GM18868 (cell line): ENCODE measurements at regions not wholly inside any gene's neighbourhood (a gene's known extent, or its start where the extent isn't known, plus 50 kb on each side); places are given as distances from the start of the nearest gene placed in this dataset.
"Not testable (repeated sequence)": the region's sequence is repeated elsewhere in the genome, so short reads cannot be mapped to it uniquely, and the experiment has no call there.

Experiments
- ATAC-seq: cut with Tn5 transposase; IDR thresholded peaks from one replicate; pipeline ENCODE4 v1.9.1; 2021; ENCODE audit warnings: mild to moderate bottlenecking, moderate library complexity; ENCODE audit not compliant: unreplicated experiment

GRCh38 chr13:90443268-90443667 lies 904.2 kb upstream of the MIR17HG start:
- no peak for ATAC-seq

GRCh38 chr13:90444232-90444631 lies 903.3 kb upstream of the MIR17HG start:
- ATAC-seq: no peak

DNA sequence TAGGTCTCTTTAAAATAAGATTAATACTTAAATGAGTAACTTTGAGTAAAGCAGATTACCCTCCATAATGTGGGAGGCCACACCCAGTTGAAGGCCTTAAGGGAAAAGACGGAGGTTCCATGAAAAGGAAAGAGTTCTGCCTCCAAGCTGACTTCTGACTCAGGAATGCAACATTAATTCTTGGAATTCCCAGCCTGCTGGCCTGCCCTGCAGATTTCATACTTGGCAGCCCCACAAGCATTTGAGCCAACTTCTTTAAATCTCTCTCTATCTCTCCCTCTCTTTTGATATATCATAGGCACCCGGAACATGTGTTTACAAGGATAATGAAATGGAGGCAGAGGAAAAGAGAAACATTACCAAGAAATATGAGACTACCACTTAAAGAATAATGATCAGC lies 902.3 kb upstream of the MIR17HG start:
- no peak for ATAC-seq

GRCh38 chr13:90447034-90447733 lies 900.3 kb upstream of the MIR17HG start:
- no peak for ATAC-seq

GRCh38 chr13:90447734-90448101 lies 899.8 kb upstream of the MIR17HG start:
- ATAC-seq: no peak

- no peak for ATAC-seq
Measured at GRCh38 chr13:90448466-90449037, 898.9 kb upstream of the MIR17HG start.

GRCh38 chr13:90453342-90453741 lies 894.1 kb upstream of the MIR17HG start:
- no peak for ATAC-seq

GRCh38 chr13:90454002-90454636 lies 893.4 kb upstream of the MIR17HG start:
- no peak for ATAC-seq

- no peak for ATAC-seq
Measured at GRCh38 chr13:90455067-90455466, 892.4 kb upstream of the MIR17HG start.

DNA sequence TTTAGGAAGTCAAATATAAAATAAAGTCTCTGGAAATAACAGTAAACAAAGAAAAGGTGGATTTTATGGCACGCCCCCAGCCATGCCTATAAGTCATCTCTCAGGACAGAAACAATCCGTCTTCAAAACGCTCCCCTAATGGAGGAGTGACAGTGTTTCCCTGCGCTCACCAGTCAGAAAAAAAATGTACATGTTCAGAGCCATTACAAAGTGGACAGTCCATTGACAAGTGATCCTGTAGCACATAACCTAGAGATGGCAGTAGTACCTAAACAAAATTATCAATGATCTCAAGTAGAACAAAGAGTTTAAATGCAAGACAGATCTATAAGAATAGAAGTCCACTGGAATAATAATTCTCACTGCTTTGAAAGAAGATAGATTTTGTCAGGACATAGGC lies 891.7 kb upstream of the MIR17HG start:
- ATAC-seq: no peak

DNA sequence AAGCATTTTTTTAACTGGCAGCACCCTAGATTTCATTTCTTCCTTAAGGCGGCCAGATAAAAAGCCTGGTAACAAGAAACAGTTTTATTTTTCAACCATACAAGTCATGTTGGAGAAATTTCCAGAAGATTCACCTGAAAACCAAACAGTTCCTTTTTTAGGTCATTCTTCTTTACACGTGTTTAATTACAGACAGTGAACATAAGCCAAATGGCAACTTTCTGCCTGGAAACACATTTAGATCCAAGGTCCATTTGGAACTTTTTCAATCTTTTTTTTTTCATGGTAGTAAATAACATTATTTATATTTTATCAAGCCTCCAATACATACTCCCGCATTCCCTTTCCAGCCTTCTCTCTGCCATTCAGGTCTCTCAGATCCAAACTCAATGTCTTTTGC lies 886.1 kb upstream of the MIR17HG start:
- ATAC-seq: no peak

- ATAC-seq: no peak
Measured at GRCh38 chr13:90477216-90477615, 870.3 kb upstream of the MIR17HG start.

DNA sequence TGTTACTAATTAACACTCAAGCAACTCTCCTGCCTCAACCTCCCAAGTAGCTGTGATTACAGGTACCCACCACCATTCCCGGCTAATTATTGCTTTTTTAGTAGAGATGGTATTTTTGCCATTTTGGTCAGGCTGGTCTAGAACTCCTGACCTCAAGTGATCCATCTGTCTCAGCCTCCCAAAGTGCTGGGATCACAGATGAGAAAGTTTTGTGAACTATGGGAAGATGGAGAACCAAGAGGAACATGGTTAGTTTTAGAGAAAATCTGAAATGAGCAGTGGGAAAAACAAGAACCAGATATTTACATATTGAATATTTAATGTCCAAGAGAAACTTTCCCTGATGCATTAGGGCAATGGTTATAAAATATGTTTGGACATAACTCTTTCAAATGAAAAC lies 863.6 kb upstream of the MIR17HG start:
- ATAC-seq: no peak

DNA sequence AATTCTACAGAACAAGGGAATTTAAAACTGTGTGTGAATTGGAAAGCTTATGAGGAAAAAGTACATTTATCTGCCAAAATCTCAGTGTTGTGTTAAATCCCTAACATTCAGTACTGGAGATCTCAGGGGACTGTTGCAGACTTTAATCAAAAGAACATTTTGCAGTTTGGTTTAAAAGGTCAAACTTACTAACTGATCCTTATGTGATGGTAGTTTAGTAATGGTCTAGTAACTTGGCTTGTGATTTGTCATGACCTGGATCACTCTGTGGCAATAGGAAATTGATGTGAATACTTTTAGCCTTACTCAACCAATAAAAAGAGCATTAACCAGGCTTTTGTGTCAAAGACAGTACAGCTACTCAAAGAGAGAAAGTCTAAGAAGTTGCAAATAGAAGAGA lies 862.1 kb upstream of the MIR17HG start:
- ATAC-seq: no peak

DNA sequence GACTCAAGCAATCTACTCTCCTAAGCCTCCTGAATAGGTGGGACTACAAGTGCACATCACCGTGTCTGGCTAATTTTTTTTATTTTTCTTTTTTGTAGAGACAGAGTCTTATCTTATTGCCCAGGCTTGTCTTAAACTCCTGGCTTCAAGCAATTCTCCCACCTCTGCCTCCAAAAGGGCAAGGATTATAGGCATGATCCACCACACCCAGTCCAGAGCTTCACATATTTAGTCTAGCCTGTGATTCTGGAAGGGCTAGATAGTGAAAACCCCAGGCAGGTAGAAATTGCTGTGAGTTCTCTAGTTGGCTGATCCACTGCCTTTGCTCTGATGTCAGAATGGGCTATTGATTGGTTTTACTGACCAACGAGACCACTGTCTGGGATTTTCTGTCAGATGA lies 854.6 kb upstream of the MIR17HG start:
- no peak for ATAC-seq

- no peak for ATAC-seq
Measured at GRCh38 chr13:90493667-90494066, 853.8 kb upstream of the MIR17HG start.

- ATAC-seq: not testable (repeated sequence)
Measured at GRCh38 chr13:90494849-90495248, 852.6 kb upstream of the MIR17HG start.

DNA sequence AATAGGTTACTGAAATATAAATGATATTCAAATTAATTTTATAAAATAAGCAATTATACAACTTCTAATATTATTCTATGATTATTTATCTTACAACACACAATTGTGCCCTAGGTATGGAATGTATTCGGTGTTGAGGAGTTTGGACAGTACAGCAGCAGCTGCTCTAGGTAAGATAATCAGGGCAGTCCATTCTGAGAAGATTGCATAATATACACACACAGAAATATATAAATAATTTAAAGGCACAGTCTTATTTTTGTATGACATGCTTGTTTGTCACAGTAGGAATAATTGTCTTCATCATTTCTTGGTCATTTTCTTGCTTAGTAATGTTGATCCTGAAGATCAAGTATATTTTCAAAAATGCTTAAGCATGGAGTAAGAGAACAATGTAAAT lies 849.4 kb upstream of the MIR17HG start:
- no peak for ATAC-seq

GRCh38 chr13:90498816-90499215 lies 848.7 kb upstream of the MIR17HG start:
- no peak for ATAC-seq

GRCh38 chr13:90500569-90500968 lies 846.9 kb upstream of the MIR17HG start:
- no peak for ATAC-seq

DNA sequence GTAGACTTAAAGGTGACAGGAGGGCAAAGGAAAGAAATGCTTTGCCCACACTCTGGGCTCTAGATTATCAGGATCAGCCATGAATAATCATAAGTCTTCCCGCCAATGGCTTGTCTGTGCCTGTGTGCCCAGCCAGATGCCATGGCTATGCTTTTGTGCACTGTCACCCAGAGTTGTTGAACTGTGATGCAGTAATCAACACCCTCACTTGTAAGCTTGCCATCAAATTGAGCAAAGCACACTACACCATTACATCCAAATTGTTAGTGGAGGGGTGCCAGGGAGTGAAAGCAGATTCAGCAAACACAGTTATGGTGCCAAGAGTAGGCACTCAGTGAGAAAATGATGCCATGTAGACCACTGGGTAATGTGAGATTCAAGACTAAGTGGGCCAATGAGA lies 845.3 kb upstream of the MIR17HG start:
- no peak for ATAC-seq

- no peak for ATAC-seq
Measured at GRCh38 chr13:90502762-90503161, 844.7 kb upstream of the MIR17HG start.

- ATAC-seq: no peak
Measured at GRCh38 chr13:90510319-90510718, 837.2 kb upstream of the MIR17HG start.
